ENCODE measurements at regions not wholly inside any gene's neighbourhood (a gene's known extent, or its start where the extent isn't known, plus 50 kb on each side); places are given as distances from the start of the nearest gene placed in this dataset.

GRCh38 chr2:204486321-204486720 lies 59.0 kb upstream of the PARD3B start:
- intact Hi-C loops (cut with DNase I), result no loop called here
- ATAC-seq, result no peak
- H3K27me3 ChIP-seq, result no peaks in the 10 kb centered on the region

GRCh38 chr2:204486805-204487204 lies 58.5 kb upstream of the PARD3B start:
- Histone ChIP-seq H3K9me3 (no peaks in the 10 kb centered on the region), H3K4me1 (no peaks in the 10 kb centered on the region), H3K27ac (no peak overlapping the region), H3K4me3 (no peak overlapping the region), H3K36me3 (no peaks in the 10 kb centered on the region), H3K27me3 (no peaks in the 10 kb centered on the region)
- ATAC-seq (no peak), DNase-seq (no peak)
- TF ChIP-seq CTCF (IDR thresholded peaks at IDR 0.05), result no peak
- intact Hi-C loops (cut with DNase I), result no loop called here
- 48 to 49% methylated on average over 2 of the region's 2 CpGs for whole genome bisulfite sequencing, 2 donors

More at GRCh38 chr2:204486321-204486720, 59.0 kb upstream of the PARD3B start:
- H3K4me3 ChIP-seq, result no peak overlapping the region
- no peaks in the 10 kb centered on the region for H3K36me3 ChIP-seq
- no peak overlapping the region for H3K27ac ChIP-seq
- WGBS, 2 donors, result 93 to 96% methylated on average over 3 of the region's 3 CpGs
- no peaks in the 10 kb centered on the region for H3K9me3 ChIP-seq
- no peak for DNase-seq
- no peak for TF ChIP-seq CTCF (IDR thresholded peaks at IDR 0.05)
- H3K4me1 ChIP-seq, result no peaks in the 10 kb centered on the region

GRCh38 chr2:204487447-204488229 lies 57.6 kb upstream of the PARD3B start:
- Histone ChIP-seq H3K27ac (no peak overlapping the region), H3K9me3 (no peaks in the 10 kb centered on the region), H3K27me3 (no peaks in the 10 kb centered on the region), H3K4me3 (no peak overlapping the region), H3K36me3 (no peaks in the 10 kb centered on the region), H3K4me1 (no peaks in the 10 kb centered on the region)
- intact Hi-C loops (cut with DNase I), result no loop called here
- WGBS, 2 donors, result 86 to 87% methylated on average over 6 of the region's 6 CpGs
- no peak for ATAC-seq
- TF ChIP-seq CTCF (IDR thresholded peaks at IDR 0.05), result no peak
- DNase-seq, result no peak

GRCh38 chr2:204491528-204491927 lies 53.7 kb upstream of the PARD3B start:
- no peak for ATAC-seq
- intact Hi-C loops (cut with DNase I), result no loop called here
- TF ChIP-seq CTCF (IDR thresholded peaks at IDR 0.05), result no peak

More at GRCh38 chr2:204491528-204491927, 53.7 kb upstream of the PARD3B start:
- H3K9me3 ChIP-seq, result no peaks in the 10 kb centered on the region
- H3K4me1 ChIP-seq, result no peaks in the 10 kb centered on the region
- H3K27me3 ChIP-seq, result no peaks in the 10 kb centered on the region
- H3K27ac ChIP-seq, result no peak overlapping the region
- no peak overlapping the region for H3K4me3 ChIP-seq
- no peaks in the 10 kb centered on the region for H3K36me3 ChIP-seq
- no peak for DNase-seq

Measured in heart right ventricle (tissue), 16 donors.